Left ventricle myocardium inferior (tissue), 1 donor: ENCODE measurements at regions not wholly inside any gene's neighbourhood (a gene's known extent, or its start where the extent isn't known, plus 50 kb on each side); places are given as distances from the start of the nearest gene placed in this dataset.
A peak's percentile ranks its signal among the peaks of the same experiment; 100 is the strongest.
"Not testable (repeated sequence)": the region's sequence is repeated elsewhere in the genome, so short reads cannot be mapped to it uniquely, and the experiment has no call there.

ENCODE experiments used
- DNase-seq: peaks from one replicate; pipeline ENCODE4 v3.0.0-alpha.2; 2020
- H3K27ac ChIP-seq: fragments of 200-600 bp; replicated peaks from 2 replicates; pipeline ENCODE4 v1.8.0; 2021
- H3K27me3 ChIP-seq: fragments of 200-600 bp; 2 replicates; pipeline ENCODE4 v1.8.0; 2021; ENCODE audit warnings: low read depth
- H3K36me3 ChIP-seq: fragments of 200-600 bp; 2 replicates; pipeline ENCODE4 v1.8.0; 2021
- H3K4me1 ChIP-seq: fragments of 200-600 bp; 2 replicates; pipeline ENCODE4 v1.8.0; 2021
- H3K4me3 ChIP-seq: fragments of 200-600 bp; 2 replicates; pipeline ENCODE4 v1.8.0; 2021; ENCODE audit warnings: mild to moderate bottlenecking, moderate library complexity
- H3K9me3 ChIP-seq: fragments of 200-600 bp; replicated peaks from 2 replicates; pipeline ENCODE4 v1.8.0; 2021
- intact Hi-C: fragments of 100-400 bp; cut with micrococcal nuclease; formaldehyde crosslinking; loops from one replicate; pipeline ENCODE4 v1.11.0; 2022
- TF ChIP-seq, protein P1 (sequence below): fragments of 200-600 bp; IDR thresholded peaks from 2 replicates; pipeline ENCODE4 v1.8.0; 2021; ENCODE audit warnings: antibody characterized with exemption, mild to moderate bottlenecking, borderline replicate concordance
- donor health status: DM: no; HTN: yes; CAD: no; lungs with severe emphysema.

DNA sequence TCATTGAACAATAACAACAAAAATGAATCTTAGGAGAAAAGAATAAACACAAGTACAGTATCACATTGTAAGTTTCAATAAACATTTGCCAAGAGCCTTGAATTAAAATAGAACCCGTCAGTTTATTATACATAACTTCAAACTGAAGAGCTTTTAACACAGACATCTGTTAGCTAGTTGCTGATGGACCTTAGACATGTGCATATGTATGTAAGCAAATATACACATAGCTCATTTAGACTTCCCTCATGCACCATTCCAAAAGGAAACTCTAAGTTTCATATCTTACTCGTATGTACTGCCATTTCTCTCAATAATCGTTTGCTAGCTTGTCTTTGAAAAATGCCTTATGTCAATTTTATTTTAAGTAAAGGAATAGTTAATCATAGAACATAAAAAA lies 235.0 kb downstream of the TENT5A start:
- TF ChIP-seq, protein P1, sequence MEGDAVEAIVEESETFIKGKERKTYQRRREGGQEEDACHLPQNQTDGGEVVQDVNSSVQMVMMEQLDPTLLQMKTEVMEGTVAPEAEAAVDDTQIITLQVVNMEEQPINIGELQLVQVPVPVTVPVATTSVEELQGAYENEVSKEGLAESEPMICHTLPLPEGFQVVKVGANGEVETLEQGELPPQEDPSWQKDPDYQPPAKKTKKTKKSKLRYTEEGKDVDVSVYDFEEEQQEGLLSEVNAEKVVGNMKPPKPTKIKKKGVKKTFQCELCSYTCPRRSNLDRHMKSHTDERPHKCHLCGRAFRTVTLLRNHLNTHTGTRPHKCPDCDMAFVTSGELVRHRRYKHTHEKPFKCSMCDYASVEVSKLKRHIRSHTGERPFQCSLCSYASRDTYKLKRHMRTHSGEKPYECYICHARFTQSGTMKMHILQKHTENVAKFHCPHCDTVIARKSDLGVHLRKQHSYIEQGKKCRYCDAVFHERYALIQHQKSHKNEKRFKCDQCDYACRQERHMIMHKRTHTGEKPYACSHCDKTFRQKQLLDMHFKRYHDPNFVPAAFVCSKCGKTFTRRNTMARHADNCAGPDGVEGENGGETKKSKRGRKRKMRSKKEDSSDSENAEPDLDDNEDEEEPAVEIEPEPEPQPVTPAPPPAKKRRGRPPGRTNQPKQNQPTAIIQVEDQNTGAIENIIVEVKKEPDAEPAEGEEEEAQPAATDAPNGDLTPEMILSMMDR, result no peak

DNA sequence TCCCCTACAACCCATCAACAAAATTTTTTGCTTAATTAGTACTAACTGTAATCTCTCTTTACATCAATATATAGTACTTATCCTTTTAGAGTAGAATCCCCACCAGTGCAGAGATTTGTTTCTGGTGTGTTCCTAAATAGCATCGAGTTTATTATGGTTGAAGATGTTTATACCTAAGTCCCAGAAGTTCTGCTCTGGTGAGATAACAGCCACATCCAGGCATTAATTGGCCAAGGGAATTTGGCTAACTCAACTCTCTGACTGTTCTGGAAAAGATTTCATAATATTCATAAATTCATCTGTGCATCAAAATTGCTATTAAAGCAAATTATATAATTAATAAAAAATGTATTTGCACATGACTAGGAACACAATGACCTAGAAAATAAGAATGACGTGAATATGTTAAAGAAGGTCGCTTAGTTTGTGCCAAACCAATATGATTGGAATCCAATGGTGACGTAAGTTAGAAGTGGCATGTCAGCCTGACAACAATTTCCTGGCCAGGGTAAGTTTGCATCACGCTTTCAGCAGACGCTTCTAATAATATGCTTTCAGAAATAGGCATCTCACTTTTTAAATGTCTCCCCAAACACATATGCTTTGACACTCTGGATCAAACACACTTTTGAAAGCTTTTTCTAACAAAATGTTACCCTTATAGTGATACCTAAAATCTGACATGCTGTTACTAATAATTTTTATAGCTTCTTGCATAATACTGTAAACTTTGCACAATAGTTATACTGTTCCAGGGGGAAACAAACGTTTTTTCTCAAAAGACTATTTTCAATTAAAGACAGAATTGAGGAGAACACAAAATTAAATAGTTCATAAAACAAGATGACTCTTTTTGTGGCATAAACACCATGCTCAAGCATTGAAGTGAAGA lies 236.7 kb downstream of the TENT5A start:
- Histone ChIP-seq H3K4me1 (peaks cover 16% of the 10 kb centered on the region), H3K4me3 (peak overlapping the region; percentile 15), H3K36me3 (no peaks in the 10 kb centered on the region), H3K27me3 (no peaks in the 10 kb centered on the region), H3K27ac (peak overlapping the region; percentile 57), H3K9me3 (no peaks in the 10 kb centered on the region)
- DNase-seq, result no peak
- TF ChIP-seq, protein P1, result no peak
- intact Hi-C loops, result no loop called here

More for the DNA sequence above, 235.0 kb downstream of the TENT5A start:
- Histone ChIP-seq H3K4me3 (no peak overlapping the region), H3K27ac (no peak overlapping the region), H3K36me3 (no peaks in the 10 kb centered on the region), H3K9me3 (no peaks in the 10 kb centered on the region), H3K4me1 (peaks cover 16% of the 10 kb centered on the region), H3K27me3 (no peaks in the 10 kb centered on the region)
- DNase-seq, result no peak
- intact Hi-C loops, result no loop called here

DNA sequence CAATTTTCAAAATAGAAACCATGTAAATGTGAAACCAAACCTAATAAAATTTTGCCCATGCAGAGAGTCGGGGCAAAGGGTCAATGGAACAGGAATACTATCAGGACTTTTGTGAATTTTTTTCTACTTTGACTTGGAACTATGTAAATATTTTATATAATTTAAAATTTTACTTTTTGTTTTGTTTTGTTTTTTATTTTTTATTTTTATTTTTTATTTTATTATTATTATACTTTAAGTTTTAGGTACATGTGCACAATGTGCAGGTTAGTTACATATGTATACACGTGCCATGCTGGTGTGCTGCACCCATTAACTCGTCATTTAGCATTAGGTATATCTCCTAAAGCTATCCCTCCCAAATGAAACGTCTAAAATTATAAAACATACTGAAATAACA lies 238.3 kb downstream of the TENT5A start:
- H3K4me3 ChIP-seq, intact Hi-C loops, DNase-seq, H3K27ac ChIP-seq, H3K27me3 ChIP-seq, H3K9me3 ChIP-seq, H3K36me3 ChIP-seq: not testable (repeated sequence)
- peaks cover 16% of the 10 kb centered on the region for H3K4me1 ChIP-seq

DNA sequence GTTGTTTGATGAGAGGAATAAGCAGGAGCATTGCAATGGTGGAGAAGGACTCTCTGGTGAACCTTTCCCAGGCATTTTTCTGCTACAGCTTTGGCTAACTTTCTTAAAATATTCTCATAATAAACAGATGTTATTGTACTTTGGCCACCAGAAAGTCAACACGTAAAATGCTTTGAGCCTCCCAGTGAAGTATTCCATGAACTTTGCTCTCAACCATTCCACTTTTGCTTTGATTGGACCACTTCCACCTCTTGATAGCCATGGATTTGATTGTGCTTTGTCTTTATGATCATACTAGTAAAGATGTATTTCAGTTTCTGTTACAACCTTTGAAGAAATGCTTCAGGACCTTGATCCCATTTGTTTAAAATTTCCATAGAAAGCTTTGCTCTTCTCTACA lies 241.1 kb downstream of the TENT5A start:
- TF ChIP-seq, protein P1, result no peak
- no peak for DNase-seq
- Histone ChIP-seq H3K4me3 (no peak overlapping the region), H3K36me3 (no peaks in the 10 kb centered on the region), H3K4me1 (peaks cover 11% of the 10 kb centered on the region), H3K27me3 (no peaks in the 10 kb centered on the region), H3K9me3 (peaks cover 4% of the 10 kb centered on the region), H3K27ac (no peak overlapping the region)
- intact Hi-C loops, result no loop called here

DNA sequence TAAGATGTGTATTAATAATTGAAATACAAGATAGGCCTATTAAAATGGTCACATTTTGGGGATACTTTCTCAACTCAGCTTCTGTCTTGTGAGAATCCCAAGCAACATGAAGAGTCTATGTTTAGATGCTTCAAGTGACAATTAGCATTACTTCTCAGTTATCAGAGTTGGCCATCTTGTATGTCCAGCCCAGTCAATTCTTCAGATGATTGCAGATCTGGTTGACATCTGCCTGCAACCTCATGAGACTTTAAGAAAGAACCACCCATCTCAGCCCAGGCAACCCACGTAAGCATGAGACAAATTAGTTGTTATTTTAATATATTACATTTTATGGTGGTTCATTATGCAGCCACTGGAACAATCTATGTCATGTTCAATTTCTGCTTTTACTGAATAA lies 256.5 kb downstream of the TENT5A start:
- no peak overlapping the region for H3K27ac ChIP-seq
- H3K27me3 ChIP-seq, result no peaks in the 10 kb centered on the region
- TF ChIP-seq, protein P1, result no peak
- intact Hi-C loops, result no loop called here
- H3K4me1 ChIP-seq, result no peaks in the 10 kb centered on the region
- H3K4me3 ChIP-seq, result no peak overlapping the region
- peaks cover 10% of the 10 kb centered on the region for H3K9me3 ChIP-seq
- DNase-seq, result no peak
- no peaks in the 10 kb centered on the region for H3K36me3 ChIP-seq

DNA sequence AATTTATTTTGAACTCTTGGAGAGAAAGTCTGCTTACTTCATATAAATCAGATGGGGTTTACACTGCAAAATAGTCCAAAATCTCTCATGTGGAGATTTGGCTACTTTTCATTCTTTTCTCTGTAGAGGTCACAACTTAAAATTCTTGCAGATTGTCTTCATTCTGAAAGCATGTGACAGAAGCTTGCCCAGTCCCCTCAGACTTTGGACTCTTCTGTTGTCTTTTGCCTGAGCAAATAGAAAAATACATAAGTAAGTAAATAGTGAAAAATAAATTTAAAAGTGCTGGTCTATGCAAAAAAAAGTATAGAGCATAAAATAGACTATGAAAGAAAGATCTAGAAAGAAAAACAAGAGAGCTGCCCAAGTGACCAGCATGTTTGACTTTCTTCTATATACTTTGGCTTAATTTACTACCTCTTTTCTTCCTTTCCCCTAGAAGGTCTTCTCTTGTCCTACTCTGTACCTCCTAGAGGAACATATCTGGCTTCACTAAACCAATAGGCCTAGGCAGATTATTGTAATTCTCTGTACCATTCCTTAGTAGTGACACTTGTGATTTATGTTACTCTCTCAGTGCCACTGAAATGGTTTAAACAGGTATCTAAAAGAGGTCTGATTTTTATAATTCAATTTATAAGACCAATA lies 260.9 kb downstream of the TENT5A start:
- intact Hi-C loops, result no loop called here

More for the DNA sequence above, 260.9 kb downstream of the TENT5A start:
- no peaks in the 10 kb centered on the region for H3K4me1 ChIP-seq
- H3K27ac ChIP-seq, result no peak overlapping the region
- no peaks in the 10 kb centered on the region for H3K27me3 ChIP-seq
- no peaks in the 10 kb centered on the region for H3K9me3 ChIP-seq
- DNase-seq, result no peak
- TF ChIP-seq, protein P1, result no peak
- H3K4me3 ChIP-seq, result no peak overlapping the region
- no peaks in the 10 kb centered on the region for H3K36me3 ChIP-seq
